OCI-LY1 (cell line): ENCODE measurements at regions not wholly inside any gene's neighbourhood (a gene's known extent, or its start where the extent isn't known, plus 50 kb on each side); places are given as distances from the start of the nearest gene placed in this dataset.

Source experiments
- H2AFZ ChIP-seq: fragments of 200-600 bp; sonication (generic), shearing (Covaris generic); 2 replicates; pipeline ENCODE4 v1.6.0; 2014; ENCODE audit warnings: antibody characterized with exemption, mild to moderate bottlenecking, low read length
- H3F3A ChIP-seq: fragments of 200-600 bp; sonication (generic), shearing (Covaris generic); 2 replicates; pipeline ENCODE4 v1.6.0; 2014; ENCODE audit warnings: mild to moderate bottlenecking, antibody characterized with exemption, low read length, moderate library complexity; ENCODE audit not compliant: insufficient read depth
- H3K27ac ChIP-seq: fragments of 200-600 bp; sonication (generic); 2 replicates; pipeline ENCODE4 v1.5.1; 2014; ENCODE audit warnings: low read length, mixed run types, mild to moderate bottlenecking, low read depth; ENCODE audit not compliant: poor library complexity, severe bottlenecking
- H3K27me3 ChIP-seq: fragments of 200-600 bp; sonication (generic); 2 replicates; pipeline ENCODE4 v1.6.0; 2014; ENCODE audit warnings: antibody characterized with exemption, mild to moderate bottlenecking, low read length, moderate library complexity; ENCODE audit not compliant: insufficient read depth
- H3K36me3 ChIP-seq: fragments of 200-600 bp; sonication (generic); 2 replicates; pipeline ENCODE4 v1.6.1; 2014; ENCODE audit warnings: mild to moderate bottlenecking, antibody characterized with exemption, low read length, moderate library complexity, mixed read lengths; ENCODE audit not compliant: insufficient read depth
- H3K4me1 ChIP-seq: fragments of 200-600 bp; sonication (generic); 2 replicates; pipeline ENCODE4 v1.5.1; 2014; ENCODE audit warnings: mild to moderate bottlenecking, low read length, moderate library complexity; ENCODE audit not compliant: insufficient read depth, severe bottlenecking
- H3K4me2 ChIP-seq: fragments of 200-600 bp; sonication (generic), shearing (Covaris generic); 2 replicates; pipeline ENCODE4 v1.6.1; 2014; ENCODE audit warnings: low read length
- H3K4me3 ChIP-seq: fragments of 200-600 bp; sonication (generic); 2 replicates; pipeline ENCODE4 v1.5.1; 2014; ENCODE audit warnings: low read length, low read depth, mild to moderate bottlenecking, mixed read lengths; ENCODE audit not compliant: poor library complexity, severe bottlenecking
- H3K79me2 ChIP-seq: fragments of 200-600 bp; shearing (Covaris generic); 2 replicates; pipeline ENCODE4 v1.6.1; 2016; ENCODE audit warnings: mixed run types, low read length, mixed read lengths; ENCODE audit not compliant: insufficient read depth
- H3K9ac ChIP-seq: fragments of 200-600 bp; sonication (generic), shearing (Covaris generic); 2 replicates; pipeline ENCODE4 v1.6.1; 2014; ENCODE audit warnings: mild to moderate bottlenecking, low read length, mixed read lengths
- H3K9me2 ChIP-seq: fragments of 200-600 bp; sonication (generic), shearing (Covaris generic); 2 replicates; pipeline ENCODE4 v1.6.1; 2014; ENCODE audit warnings: low read depth, mild to moderate bottlenecking, low read length, mixed read lengths
- H3K9me3 ChIP-seq: fragments of 200-600 bp; shearing (Covaris generic); 2 replicates; pipeline ENCODE4 v1.6.1; 2014; ENCODE audit warnings: low read length, mixed read lengths
- H4K20me1 ChIP-seq: fragments of 200-600 bp; sonication (generic), shearing (Covaris generic); 2 replicates; pipeline ENCODE4 v1.6.0; 2016; ENCODE audit warnings: mild to moderate bottlenecking, low read length; ENCODE audit not compliant: insufficient read depth
- CTCF ChIP-seq: fragments of 200-600 bp; sonication (generic), shearing (Covaris generic); IDR thresholded peaks from 2 replicates; pipeline ENCODE4 v1.5.1; 2017; ENCODE audit warnings: mild to moderate bottlenecking, antibody characterized with exemption, low read length, moderate library complexity, mixed read lengths
- EZH2 ChIP-seq: fragments of 200-600 bp; sonication (generic), shearing (Covaris generic); IDR thresholded peaks from 2 replicates; pipeline ENCODE4 v1.8.0; 2017; ENCODE audit warnings: borderline replicate concordance, mixed run types, mild to moderate bottlenecking, antibody characterized with exemption, low read length, moderate library complexity, mixed read lengths

DNA sequence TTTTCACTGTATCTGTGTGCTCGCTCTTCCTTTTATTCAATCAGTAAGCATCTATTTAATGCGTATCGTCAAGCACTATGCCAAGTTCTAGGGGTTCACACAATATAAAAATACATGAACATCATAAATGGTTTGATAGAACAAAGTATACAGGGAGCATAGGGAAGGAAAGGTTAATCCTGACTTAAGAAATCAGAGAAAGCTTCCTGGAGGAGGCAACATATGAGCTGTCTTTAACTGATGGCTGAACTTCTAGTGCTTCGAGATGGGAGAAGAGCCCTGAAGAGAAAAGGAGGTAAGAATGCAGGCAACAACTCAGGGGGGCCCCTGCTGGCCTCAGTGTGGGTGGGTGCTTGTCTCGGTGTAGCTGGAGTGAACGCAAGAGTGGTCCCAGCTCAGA is 63.6 kb upstream of the GALNT2 start:
- no peak for TF ChIP-seq CTCF
- TF ChIP-seq EZH2 = no peak
- Histone ChIP-seq H3K4me2 (no peak overlapping the region), H3K79me2 (no peaks in the 10 kb centered on the region), H3K4me3 (no peak overlapping the region), H4K20me1 (no peaks in the 10 kb centered on the region), H3F3A (no peaks in the 10 kb centered on the region), H2AFZ (no peak overlapping the region), H3K4me1 (no peaks in the 10 kb centered on the region), H3K27me3 (no peaks in the 10 kb centered on the region; the same call in 1 of the 2 replicates), H3K9ac (no peak overlapping the region), H3K27ac (no peak overlapping the region), H3K9me2 (no peaks in the 10 kb centered on the region), H3K9me3 (no peaks in the 10 kb centered on the region), H3K36me3 (no peaks in the 10 kb centered on the region)

DNA sequence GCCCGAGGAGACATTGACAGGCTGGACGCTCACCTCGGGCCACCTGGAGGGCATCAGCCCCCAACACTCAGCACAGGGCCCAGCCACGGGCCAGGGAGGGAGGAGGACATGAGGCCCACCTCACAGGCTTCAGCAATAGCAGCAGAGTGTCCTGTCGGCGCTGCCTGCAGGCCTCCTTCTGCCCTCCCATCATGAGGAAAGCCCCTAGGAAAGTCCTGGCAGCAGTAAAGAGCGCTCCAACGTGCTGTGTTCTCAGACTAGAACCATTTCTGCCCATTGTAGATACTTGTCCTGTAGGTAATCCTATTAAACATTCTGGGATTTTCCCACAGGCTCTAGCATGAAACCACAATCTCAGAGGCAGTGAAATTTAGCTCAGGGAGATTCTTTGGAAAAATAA is 62.0 kb upstream of the GALNT2 start:
- H3K27ac ChIP-seq = no peak overlapping the region
- H3K4me1 ChIP-seq = no peaks in the 10 kb centered on the region
- H3K36me3 ChIP-seq = no peaks in the 10 kb centered on the region
- H2AFZ ChIP-seq = no peak overlapping the region
- no peaks in the 10 kb centered on the region for H4K20me1 ChIP-seq
- no peaks in the 10 kb centered on the region for H3K9me3 ChIP-seq
- no peak overlapping the region for H3K4me2 ChIP-seq
- H3K4me3 ChIP-seq = no peak overlapping the region
- H3K9ac ChIP-seq = no peak overlapping the region
- no peaks in the 10 kb centered on the region for H3K9me2 ChIP-seq
- no peaks in the 10 kb centered on the region; the same call in 1 of the 2 replicates for H3K27me3 ChIP-seq
- TF ChIP-seq CTCF (no peak), EZH2 (no peak)
- H3F3A ChIP-seq = no peaks in the 10 kb centered on the region
- no peaks in the 10 kb centered on the region for H3K79me2 ChIP-seq

GRCh38 chr1:230008721-230009120 is 58.3 kb upstream of the GALNT2 start:
- H3K4me1 ChIP-seq = no peaks in the 10 kb centered on the region
- H3K4me2 ChIP-seq = no peak overlapping the region
- no peaks in the 10 kb centered on the region for H3K79me2 ChIP-seq
- TF ChIP-seq EZH2 = no peak
- no peak for TF ChIP-seq CTCF
- no peak overlapping the region for H3K9ac ChIP-seq
- H4K20me1 ChIP-seq = no peaks in the 10 kb centered on the region
- H3K4me3 ChIP-seq = no peak overlapping the region
- H3K27ac ChIP-seq = no peak overlapping the region
- peaks cover 4% of the 10 kb centered on the region; the same call in 1 of the 2 replicates for H3K27me3 ChIP-seq
- no peaks in the 10 kb centered on the region for H3K9me3 ChIP-seq
- H3F3A ChIP-seq = no peaks in the 10 kb centered on the region
- H3K36me3 ChIP-seq = no peaks in the 10 kb centered on the region
- no peak overlapping the region for H2AFZ ChIP-seq
- H3K9me2 ChIP-seq = no peaks in the 10 kb centered on the region
